Thyroid gland (tissue), 4 donors: ENCODE measurements at regions not wholly inside any gene's neighbourhood (a gene's known extent, or its start where the extent isn't known, plus 50 kb on each side); places are given as distances from the start of the nearest gene placed in this dataset.

Experiments used
- DNase-seq, 2 donors: peaks; one replicate each; pipeline ENCODE4 v3.0.0-alpha.2; 2019
- H3K27ac ChIP-seq, 3 donors: fragments of 200-600 bp; sonication (generic); 1 replicate in 2 of 3; 2 replicates in 1 of 3; pipeline ENCODE4 v1.5.1; 2016 to 2019; ENCODE audit warnings: mild to moderate bottlenecking in 1 of 3, moderate library complexity in 1 of 3
- H3K27me3 ChIP-seq: fragments of 200-600 bp; sonication (generic); one replicate; pipeline ENCODE4 v1.5.1; 2019
- H3K36me3 ChIP-seq, 2 donors: fragments of 200-600 bp; sonication (generic); one replicate each; pipeline ENCODE4 v1.5.1; 2016 to 2019
- H3K4me1 ChIP-seq, 2 donors: fragments of 200-600 bp; sonication (generic); one replicate each; pipeline ENCODE4 v1.5.1; 2017 to 2019
- H3K4me3 ChIP-seq, 3 donors: fragments of 200-600 bp; sonication (generic); replicated peaks in 1 of 3; 1 replicate in 2 of 3; 2 replicates in 1 of 3; pipeline ENCODE4 v1.5.1; 2016; ENCODE audit warnings: mild to moderate bottlenecking in 1 of 3
- H3K9me3 ChIP-seq: fragments of 200-600 bp; sonication (generic); one replicate; pipeline ENCODE4 v1.5.1; 2017
- CTCF ChIP-seq, 6 experiments: fragments of 200-600 bp in 3 of 6; fragments of 450-650 bp in 3 of 6; sonication (generic) in 3 of 6; IDR thresholded peaks; one replicate each; pipeline ENCODE4 v1.5.1; 2016 to 2019; ENCODE audit warnings: antibody characterized with exemption in 6 of 6, mild to moderate bottlenecking in 2 of 6, inconsistent platforms in 1 of 6, moderate library complexity in 1 of 6
- POLR2A ChIP-seq, 2 donors: fragments of 450-650 bp; IDR thresholded peaks; one replicate each; pipeline ENCODE4 v1.6.1; 2017; ENCODE audit warnings: antibody characterized with exemption in 2 of 2, mild to moderate bottlenecking in 2 of 2, moderate library complexity in 1 of 2
- WGBS, 2 donors: methylation state at CpG; one replicate each; pipeline ENCODE4 v1.1.5; 2017; 5-methylcytosine and 5-hydroxymethylcytosine counted together
- intact Hi-C: fragments of 100-400 bp; cut with DNase I; formaldehyde crosslinking; loops from one replicate; pipeline ENCODE4 v1.15.1; 2023

- TF ChIP-seq POLR2A (IDR thresholded peaks at IDR 0.05), result no peak
- TF ChIP-seq CTCF (IDR thresholded peaks at IDR 0.05), result no peak
- Histone ChIP-seq H3K27me3 (no peaks in the 10 kb centered on the region), H3K4me3 (no peak overlapping the region), H3K9me3 (no peaks in the 10 kb centered on the region), H3K27ac (no peak overlapping the region), H3K4me1 (no peaks in the 10 kb centered on the region), H3K36me3 (no peaks in the 10 kb centered on the region)
- intact Hi-C loops, result no loop called here
- 48 to 56% methylated on average over 4 of the region's 4 CpGs for WGBS, 2 donors
- no peak for DNase-seq
Observed at GRCh38 chr13:95452375-95452774, 100.1 kb upstream of the CLDN10 start.

- no peak overlapping the region for H3K27ac ChIP-seq
- H3K4me3 ChIP-seq, result no peak overlapping the region
- no peaks in the 10 kb centered on the region for H3K9me3 ChIP-seq
- 79 to 80% methylated on average over 1 of the region's 1 CpG for WGBS, 2 donors
- H3K36me3 ChIP-seq, result no peaks in the 10 kb centered on the region
- intact Hi-C loops, result no loop called here
- no peak for DNase-seq
- no peaks in the 10 kb centered on the region for H3K4me1 ChIP-seq
- no peaks in the 10 kb centered on the region for H3K27me3 ChIP-seq
- TF ChIP-seq POLR2A (IDR thresholded peaks at IDR 0.05), result no peak
- no peak for TF ChIP-seq CTCF (IDR thresholded peaks at IDR 0.05)
Observed at GRCh38 chr13:95455782-95456181, 96.7 kb upstream of the CLDN10 start.

- no peaks in the 10 kb centered on the region for H3K36me3 ChIP-seq
- H3K4me1 ChIP-seq, result no peaks in the 10 kb centered on the region
- TF ChIP-seq CTCF (IDR thresholded peaks at IDR 0.05) (no peak), POLR2A (IDR thresholded peaks at IDR 0.05) (no peak)
- no peak overlapping the region for H3K27ac ChIP-seq
- no peaks in the 10 kb centered on the region for H3K27me3 ChIP-seq
- intact Hi-C loops, result no loop called here
- no peak for DNase-seq
- no peaks in the 10 kb centered on the region for H3K9me3 ChIP-seq
- no peak overlapping the region for H3K4me3 ChIP-seq
- WGBS, 2 donors, result 48 to 72% methylated on average over 3 of the region's 3 CpGs
Observed at GRCh38 chr13:95456815-95457214, 95.7 kb upstream of the CLDN10 start.

- Histone ChIP-seq H3K9me3 (no peaks in the 10 kb centered on the region), H3K36me3 (no peaks in the 10 kb centered on the region), H3K27ac (no peak overlapping the region), H3K27me3 (no peaks in the 10 kb centered on the region), H3K4me3 (no peak overlapping the region), H3K4me1 (no peaks in the 10 kb centered on the region)
- TF ChIP-seq POLR2A (IDR thresholded peaks at IDR 0.05) (no peak), CTCF (IDR thresholded peaks at IDR 0.05) (no peak)
- intact Hi-C loops, result no loop called here
- WGBS, 2 donors, result 80 to 88% methylated on average over 4 of the region's 4 CpGs
- DNase-seq, result no peak
Observed at GRCh38 chr13:95457294-95457693, 95.2 kb upstream of the CLDN10 start.

GRCh38 chr13:95462801-95463200, 89.7 kb upstream of the CLDN10 start:
- no peaks in the 10 kb centered on the region for H3K27me3 ChIP-seq
- no peak for DNase-seq
- H3K4me1 ChIP-seq, result no peaks in the 10 kb centered on the region
- intact Hi-C loops, result no loop called here
- H3K4me3 ChIP-seq, result no peak overlapping the region
- H3K27ac ChIP-seq, result no peak overlapping the region
- TF ChIP-seq CTCF (IDR thresholded peaks at IDR 0.05), result no peak
- TF ChIP-seq POLR2A (IDR thresholded peaks at IDR 0.05), result no peak
- no peaks in the 10 kb centered on the region for H3K9me3 ChIP-seq
- 42 to 59% methylated on average over 3 of the region's 3 CpGs for WGBS, 2 donors
- no peaks in the 10 kb centered on the region for H3K36me3 ChIP-seq
